Stimulated activated CD4-positive, alpha-beta T cell treated with anti-CD3 and anti-CD28 coated beads, Interleukin-4, amount 100 ng/mL, for 4 hours (primary cell): ENCODE measurements at regions not wholly inside any gene's neighbourhood (a gene's known extent, or its start where the extent isn't known, plus 50 kb on each side); places are given as distances from the start of the nearest gene placed in this dataset.

ENCODE experiments used
- DNase-seq, 2 experiments: peaks; one replicate each; pipeline ENCODE4 v3.0.0-alpha.2; 2020

GRCh38 chr1:195327361-195327760 is 1280.9 kb downstream of the KCNT2 start:
- DNase-seq = no peak

- DNase-seq = no peak
Observed at GRCh38 chr1:195326325-195326724, 1281.9 kb downstream of the KCNT2 start.

- DNase-seq = no peak
Observed at GRCh38 chr1:195325181-195325580, 1283.1 kb downstream of the KCNT2 start.

- no peak for DNase-seq
Observed at GRCh38 chr1:195306281-195306680, 1302.0 kb downstream of the KCNT2 start.

- DNase-seq = no peak
Observed at GRCh38 chr1:195294911-195295310, 1313.3 kb downstream of the KCNT2 start.

- DNase-seq = no peak
Observed at GRCh38 chr1:195278644-195279043, 1329.6 kb downstream of the KCNT2 start.

GRCh38 chr1:195275710-195276109 is 1332.5 kb downstream of the KCNT2 start:
- DNase-seq = no peak

GRCh38 chr1:195251900-195252299 is 1356.3 kb downstream of the KCNT2 start:
- DNase-seq = no peak

- no peak for DNase-seq
Observed at GRCh38 chr1:195243492-195243891, 1364.7 kb downstream of the KCNT2 start.

GRCh38 chr1:195241066-195241465 is 1367.2 kb downstream of the KCNT2 start:
- DNase-seq = no peak

- no peak for DNase-seq
Observed at GRCh38 chr1:195238313-195238712, 1369.9 kb downstream of the KCNT2 start.

- no peak for DNase-seq
Observed at GRCh38 chr1:195236991-195237889, 1371.0 kb downstream of the KCNT2 start.

- DNase-seq = no peak
Observed at GRCh38 chr1:195218428-195219212, 1389.6 kb downstream of the KCNT2 start.

- no peak for DNase-seq
Observed at GRCh38 chr1:195202241-195202640, 1406.0 kb downstream of the KCNT2 start.

- no peak for DNase-seq
Observed at GRCh38 chr1:195200772-195201171, 1407.5 kb downstream of the KCNT2 start.

- DNase-seq = no peak
Observed at GRCh38 chr1:195197116-195197515, 1411.1 kb downstream of the KCNT2 start.

GRCh38 chr1:195195423-195196057 is 1412.7 kb downstream of the KCNT2 start:
- DNase-seq = no peak

- DNase-seq = no peak
Observed at GRCh38 chr1:195193134-195193533, 1415.1 kb downstream of the KCNT2 start.

GRCh38 chr1:195188821-195189220 is 1419.4 kb downstream of the KCNT2 start:
- DNase-seq = no peak

GRCh38 chr1:195186544-195186943 is 1421.7 kb downstream of the KCNT2 start:
- DNase-seq = no peak

- no peak for DNase-seq
Observed at GRCh38 chr1:195185736-195186135, 1422.5 kb downstream of the KCNT2 start.

GRCh38 chr1:195185321-195185720 is 1422.9 kb downstream of the KCNT2 start:
- DNase-seq = no peak

- DNase-seq = no peak
Observed at GRCh38 chr1:195173753-195174152, 1434.5 kb downstream of the KCNT2 start.
